ENCODE measurements at regions not wholly inside any gene's neighbourhood (a gene's known extent, or its start where the extent isn't known, plus 50 kb on each side); places are given as distances from the start of the nearest gene placed in this dataset.

- no peak overlapping the region for H3K27ac ChIP-seq (ENCODE audit: low read depth, low read length)
- H3K9ac ChIP-seq (ENCODE audit: low read length) = no peak overlapping the region
- no peaks in the 10 kb centered on the region for H3K36me3 ChIP-seq (ENCODE audit: control insufficient read depth in 1 of 2, insufficient read depth in 2 of 2, low read length in 2 of 2)
- H4K20me1 ChIP-seq (ENCODE audit: insufficient read depth) = no peaks in the 10 kb centered on the region
- POLR2A ChIA-PET = no interaction called here
- H3K27me3 ChIP-seq (ENCODE audit: insufficient read depth, low read length) = no peaks in the 10 kb centered on the region
- H3K4me3 ChIP-seq (replicated peaks in 1 of 2; ENCODE audit: low read depth in 1 of 2, low read length in 2 of 2) = no peak overlapping the region
- no peak for DNase-seq (ENCODE audit: low read depth, low spot score)
- RAD21 ChIA-PET (ENCODE audit: low non-redundant PET in 1 of 2, low total read pairs in 2 of 2, uncharacterized antibody in 2 of 2, unreplicated experiment in 2 of 2) = no interaction called here
- intact Hi-C loops (cut with micrococcal nuclease) = no loop called here
- H3K79me2 ChIP-seq (ENCODE audit: insufficient read depth, low read length) = no peaks in the 10 kb centered on the region
- no peak overlapping the region for H3K4me2 ChIP-seq (ENCODE audit: low read length)
- H3K4me1 ChIP-seq (ENCODE audit: control insufficient read depth in 1 of 2, insufficient read depth in 2 of 2, low read length in 2 of 2) = no peaks in the 10 kb centered on the region
- no peak for ATAC-seq
- H3K9me2 ChIP-seq (ENCODE audit: insufficient read depth) = no peaks in the 10 kb centered on the region
- H2AFZ ChIP-seq (ENCODE audit: low read depth, low read length, poor library complexity, severe bottlenecking) = no peak overlapping the region
- peaks cover 0 to 4% of the 10 kb centered on the region in 2 experiments; a peak in 2 of 4 replicates for H3K9me3 ChIP-seq (ENCODE audit: control insufficient read depth in 1 of 2, insufficient read depth in 1 of 2, low read depth in 1 of 2, low read length in 2 of 2)
- BruUV-seq (replicated peaks) = no TSS peak
- CTCF ChIA-PET = no interaction called here
- TF ChIP-seq RAD21 (IDR thresholded peaks at IDR 0.05; ENCODE audit: low read depth) (no peak), SP1 (IDR thresholded peaks at IDR 0.05; ENCODE audit: low read depth) (no peak), FOSL1 (IDR thresholded peaks at IDR 0.05; ENCODE audit: low read depth) (no peak), MAX (IDR thresholded peaks at IDR 0.05) (no peak), POLR2A (IDR thresholded peaks at IDR 0.05; ENCODE audit: borderline replicate concordance, extremely low read depth, insufficient read depth, insufficient read length) (no peak), ZFX (IDR thresholded peaks at IDR 0.05) (no peak)
Measured at GRCh38 chr11:114832532-114833125, 154.3 kb downstream of the NXPE2 start.

- no peak for DNase-seq (ENCODE audit: low read depth, low spot score)
- no peaks in the 10 kb centered on the region for H3K4me1 ChIP-seq (ENCODE audit: control insufficient read depth in 1 of 2, insufficient read depth in 2 of 2, low read length in 2 of 2)
- no peaks in the 10 kb centered on the region for H3K36me3 ChIP-seq (ENCODE audit: control insufficient read depth in 1 of 2, insufficient read depth in 2 of 2, low read length in 2 of 2)
- no peak for ATAC-seq
- H3K4me3 ChIP-seq (replicated peaks in 1 of 2; ENCODE audit: low read depth in 1 of 2, low read length in 2 of 2) = no peak overlapping the region
- no peak overlapping the region for H3K4me2 ChIP-seq (ENCODE audit: low read length)
- H3K27me3 ChIP-seq (ENCODE audit: insufficient read depth, low read length) = no peaks in the 10 kb centered on the region
- no peak overlapping the region for H2AFZ ChIP-seq (ENCODE audit: low read depth, low read length, poor library complexity, severe bottlenecking)
- no peak overlapping the region for H3K27ac ChIP-seq (ENCODE audit: low read depth, low read length)
- H3K9me3 ChIP-seq (ENCODE audit: control insufficient read depth in 1 of 2, insufficient read depth in 1 of 2, low read depth in 1 of 2, low read length in 2 of 2) = peaks cover 0 to 4% of the 10 kb centered on the region in 2 experiments; a peak in 2 of 4 replicates
- ChIA-PET CTCF (no interaction called here), RAD21 (ENCODE audit: low non-redundant PET in 1 of 2, low total read pairs in 2 of 2, uncharacterized antibody in 2 of 2, unreplicated experiment in 2 of 2) (no interaction called here), POLR2A (no interaction called here)
- intact Hi-C loops (cut with micrococcal nuclease) = no loop called here
- BruUV-seq (replicated peaks) = no TSS peak
- no peaks in the 10 kb centered on the region for H3K79me2 ChIP-seq (ENCODE audit: insufficient read depth, low read length)
- TF ChIP-seq SP1 (IDR thresholded peaks at IDR 0.05; ENCODE audit: low read depth) (no peak), ZNF274 (IDR thresholded peaks at IDR 0.05; ENCODE audit: low read depth, low read length) (no peak), ZFX (IDR thresholded peaks at IDR 0.05) (no peak), TCF7L2 (IDR thresholded peaks at IDR 0.05; ENCODE audit: borderline replicate concordance, extremely low read depth, insufficient read depth, insufficient read length) (no peak)
- H3K9ac ChIP-seq (ENCODE audit: low read length) = no peak overlapping the region
- H3K9me2 ChIP-seq (ENCODE audit: insufficient read depth) = no peaks in the 10 kb centered on the region
- no peaks in the 10 kb centered on the region for H4K20me1 ChIP-seq (ENCODE audit: insufficient read depth)
Measured at GRCh38 chr11:114836161-114836560, 157.8 kb downstream of the NXPE2 start.

All from HCT116 (cell line).